Skeletal muscle cell (primary cell): ENCODE measurements at regions not wholly inside any gene's neighbourhood (a gene's known extent, or its start where the extent isn't known, plus 50 kb on each side); places are given as distances from the start of the nearest gene placed in this dataset.

ENCODE experiments used
- DNase-seq: peaks from one replicate; pipeline ENCODE4 v3.0.0-alpha.2; 2010; ENCODE audit warnings: low read depth
- H3K4me3 ChIP-seq: 2 replicates; pipeline ENCODE4 v1.5.1; 2011; ENCODE audit warnings: low read depth, mild to moderate bottlenecking, control low read depth, low read length, moderate library complexity

GRCh38 chr17:12358477-12358876 lies 307.2 kb upstream of the MYOCD start:
- no peak overlapping the region for H3K4me3 ChIP-seq
- DNase-seq: no peak

- no peak for DNase-seq
- H3K4me3 ChIP-seq: no peak overlapping the region
These were observed 302.7 kb upstream of the MYOCD start for GRCh38 chr17:12362853-12363455.

- no peak overlapping the region for H3K4me3 ChIP-seq
- DNase-seq: peak; percentile 46
These were observed 299.9 kb upstream of the MYOCD start for GRCh38 chr17:12365805-12366204.

- H3K4me3 ChIP-seq: no peak overlapping the region
- no peak for DNase-seq
These were observed 296.6 kb upstream of the MYOCD start for GRCh38 chr17:12369065-12369464.

GRCh38 chr17:12376276-12376675 lies 289.4 kb upstream of the MYOCD start:
- DNase-seq: no peak
- H3K4me3 ChIP-seq: no peak overlapping the region

GRCh38 chr17:12386225-12386624 lies 279.5 kb upstream of the MYOCD start:
- H3K4me3 ChIP-seq: no peak overlapping the region
- no peak for DNase-seq

- H3K4me3 ChIP-seq: no peak overlapping the region
- DNase-seq: peak; percentile 62
These were observed 277.5 kb upstream of the MYOCD start for GRCh38 chr17:12388226-12388625.

- H3K4me3 ChIP-seq: no peak overlapping the region
- DNase-seq: no peak
These were observed 276.3 kb upstream of the MYOCD start for GRCh38 chr17:12389421-12389820.

- no peak overlapping the region for H3K4me3 ChIP-seq
- DNase-seq: no peak
These were observed 275.1 kb upstream of the MYOCD start for GRCh38 chr17:12390631-12391030.

- peak; percentile 10 for DNase-seq
- H3K4me3 ChIP-seq: no peak overlapping the region
These were observed 274.2 kb upstream of the MYOCD start for GRCh38 chr17:12391468-12391867.

GRCh38 chr17:12395733-12396354 lies 269.8 kb upstream of the MYOCD start:
- no peak for DNase-seq
- H3K4me3 ChIP-seq: no peak overlapping the region

GRCh38 chr17:12398441-12399051 lies 267.1 kb upstream of the MYOCD start:
- peak; percentile 20 for DNase-seq
- H3K4me3 ChIP-seq: no peak overlapping the region

- peak; percentile 72 for DNase-seq
- no peak overlapping the region for H3K4me3 ChIP-seq
These were observed 262.6 kb upstream of the MYOCD start for GRCh38 chr17:12402963-12403622.

GRCh38 chr17:12403881-12404398 lies 261.8 kb upstream of the MYOCD start:
- DNase-seq: no peak
- H3K4me3 ChIP-seq: no peak overlapping the region

GRCh38 chr17:12406623-12407215 lies 259.0 kb upstream of the MYOCD start:
- no peak overlapping the region for H3K4me3 ChIP-seq
- DNase-seq: no peak

GRCh38 chr17:12407495-12408252 lies 258.0 kb upstream of the MYOCD start:
- H3K4me3 ChIP-seq: no peak overlapping the region
- no peak for DNase-seq

GRCh38 chr17:12409082-12409481 lies 256.6 kb upstream of the MYOCD start:
- no peak for DNase-seq
- no peak overlapping the region for H3K4me3 ChIP-seq

- no peak for DNase-seq
- no peak overlapping the region for H3K4me3 ChIP-seq
These were observed 255.0 kb upstream of the MYOCD start for GRCh38 chr17:12410717-12411116.

- H3K4me3 ChIP-seq: no peak overlapping the region
- DNase-seq: peak; percentile 49
These were observed 250.7 kb upstream of the MYOCD start for GRCh38 chr17:12415031-12415430.
